MG63 (cell line): ENCODE measurements at regions not wholly inside any gene's neighbourhood (a gene's known extent, or its start where the extent isn't known, plus 50 kb on each side); places are given as distances from the start of the nearest gene placed in this dataset.
A peak's percentile ranks its signal among the peaks of the same experiment; 100 is the strongest.

Experiments used
- DNase-seq: peaks from one replicate; pipeline ENCODE4 v3.0.0-alpha.2; 2020
- H3K27me3 ChIP-seq: fragments of 250-450 bp; sonication (Bioruptor Pico); 2 replicates; pipeline ENCODE4 v1.5.1; 2020; ENCODE audit warnings: mild to moderate bottlenecking, moderate library complexity
- H3K36me3 ChIP-seq: fragments of 250-450 bp; sonication (Bioruptor Pico); 2 replicates; pipeline ENCODE4 v1.5.1; 2020; ENCODE audit warnings: mild to moderate bottlenecking, moderate library complexity
- H3K4me3 ChIP-seq: fragments of 250-450 bp; sonication (Bioruptor Pico); 2 replicates; pipeline ENCODE4 v1.5.1; 2020; ENCODE audit warnings: mild to moderate bottlenecking, moderate library complexity
- H3K9me3 ChIP-seq: fragments of 250-450 bp; sonication (Bioruptor Pico); 2 replicates; pipeline ENCODE4 v1.5.1; 2020; ENCODE audit warnings: mild to moderate bottlenecking, moderate library complexity

- DNase-seq = no peak
- Histone ChIP-seq H3K4me3 (no peak overlapping the region), H3K27me3 (no peaks in the 10 kb centered on the region), H3K9me3 (no peaks in the 10 kb centered on the region), H3K36me3 (no peaks in the 10 kb centered on the region; the same call in 1 of the 2 replicates)
Observed at GRCh38 chr3:42037318-42037945, 53.7 kb upstream of the TRAK1 start.

GRCh38 chr3:42036483-42036823, 54.7 kb upstream of the TRAK1 start:
- Histone ChIP-seq H3K36me3 (no peaks in the 10 kb centered on the region; the same call in 1 of the 2 replicates), H3K27me3 (no peaks in the 10 kb centered on the region), H3K4me3 (no peak overlapping the region), H3K9me3 (no peaks in the 10 kb centered on the region)
- peak; percentile 63 for DNase-seq

- Histone ChIP-seq H3K4me3 (no peak overlapping the region), H3K36me3 (no peaks in the 10 kb centered on the region; the same call in 1 of the 2 replicates), H3K27me3 (no peaks in the 10 kb centered on the region), H3K9me3 (no peaks in the 10 kb centered on the region)
- DNase-seq = peak; percentile 72
Observed at GRCh38 chr3:42035816-42036482, 55.2 kb upstream of the TRAK1 start.

GRCh38 chr3:42035007-42035406, 56.1 kb upstream of the TRAK1 start:
- H3K9me3 ChIP-seq = no peaks in the 10 kb centered on the region
- H3K36me3 ChIP-seq = no peaks in the 10 kb centered on the region; the same call in 1 of the 2 replicates
- H3K4me3 ChIP-seq = no peak overlapping the region
- H3K27me3 ChIP-seq = no peaks in the 10 kb centered on the region
- no peak for DNase-seq

DNA sequence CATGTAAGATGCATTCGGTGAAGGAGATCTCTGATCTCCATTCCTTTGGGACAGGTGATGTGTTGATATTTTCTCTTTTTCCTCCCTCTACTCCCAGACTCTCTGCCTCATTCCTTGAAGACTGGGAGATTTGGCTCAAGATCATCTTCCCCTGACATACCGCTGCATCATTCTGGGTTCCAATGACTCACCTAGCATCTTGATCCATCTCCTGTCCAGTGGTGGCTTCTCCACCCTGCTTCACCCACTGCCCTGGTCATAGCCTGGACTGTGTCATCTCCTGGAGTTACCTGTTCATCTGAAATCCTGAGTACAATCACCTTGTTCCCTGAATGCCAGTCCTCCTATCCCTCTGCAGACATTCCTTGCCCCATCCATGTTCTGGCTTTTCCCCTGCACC, 57.4 kb upstream of the TRAK1 start:
- H3K4me3 ChIP-seq = no peak overlapping the region
- H3K36me3 ChIP-seq = no peaks in the 10 kb centered on the region; the same call in 1 of the 2 replicates
- no peak for DNase-seq

DNA sequence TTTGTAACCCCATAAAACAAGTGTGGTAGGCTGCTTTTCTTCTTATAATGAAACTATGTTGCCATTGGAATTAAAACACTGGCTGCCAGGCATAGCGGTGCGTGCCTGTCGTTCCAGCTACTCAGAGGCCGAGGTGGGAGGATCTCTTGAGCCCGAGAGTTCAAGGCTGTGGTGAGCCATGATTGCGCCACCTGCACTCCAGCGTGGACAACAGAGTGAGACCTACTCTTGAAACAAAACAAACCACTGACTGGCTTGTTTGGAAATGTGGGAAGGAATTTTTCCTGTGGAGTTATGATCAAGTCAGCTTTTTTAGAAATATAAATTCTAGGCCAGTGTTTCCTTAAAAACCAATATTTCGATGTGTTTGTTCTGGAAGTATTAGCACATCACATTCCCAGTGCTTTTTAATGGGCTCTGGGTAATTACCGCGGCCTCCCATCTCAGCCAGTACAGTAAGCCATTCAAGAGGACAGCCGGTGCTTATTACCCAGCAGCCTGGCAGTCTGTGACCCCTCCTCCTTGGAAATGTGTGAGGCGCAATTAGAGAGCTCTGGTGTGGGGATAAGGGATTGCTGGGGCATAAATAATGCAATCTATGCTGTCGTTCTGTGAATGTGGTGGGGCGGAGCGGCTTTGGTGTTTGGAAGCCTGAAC, 58.3 kb upstream of the TRAK1 start:
- H3K4me3 ChIP-seq = no peak overlapping the region
- H3K36me3 ChIP-seq = no peaks in the 10 kb centered on the region; the same call in 1 of the 2 replicates
- DNase-seq = peak; percentile 79
- H3K9me3 ChIP-seq = no peaks in the 10 kb centered on the region
- H3K27me3 ChIP-seq = no peaks in the 10 kb centered on the region

More for the DNA sequence above, 57.4 kb upstream of the TRAK1 start:
- H3K27me3 ChIP-seq = no peaks in the 10 kb centered on the region
- no peaks in the 10 kb centered on the region for H3K9me3 ChIP-seq

- DNase-seq = no peak
- Histone ChIP-seq H3K27me3 (no peaks in the 10 kb centered on the region), H3K9me3 (no peaks in the 10 kb centered on the region), H3K4me3 (no peak overlapping the region), H3K36me3 (no peaks in the 10 kb centered on the region; the same call in 1 of the 2 replicates)
Observed at GRCh38 chr3:42031808-42032480, 59.2 kb upstream of the TRAK1 start.

- H3K4me3 ChIP-seq = no peak overlapping the region
- no peaks in the 10 kb centered on the region for H3K36me3 ChIP-seq
- no peaks in the 10 kb centered on the region for H3K9me3 ChIP-seq
- H3K27me3 ChIP-seq = no peaks in the 10 kb centered on the region
- DNase-seq = no peak
Observed at GRCh38 chr3:42028474-42028873, 62.7 kb upstream of the TRAK1 start.

DNA sequence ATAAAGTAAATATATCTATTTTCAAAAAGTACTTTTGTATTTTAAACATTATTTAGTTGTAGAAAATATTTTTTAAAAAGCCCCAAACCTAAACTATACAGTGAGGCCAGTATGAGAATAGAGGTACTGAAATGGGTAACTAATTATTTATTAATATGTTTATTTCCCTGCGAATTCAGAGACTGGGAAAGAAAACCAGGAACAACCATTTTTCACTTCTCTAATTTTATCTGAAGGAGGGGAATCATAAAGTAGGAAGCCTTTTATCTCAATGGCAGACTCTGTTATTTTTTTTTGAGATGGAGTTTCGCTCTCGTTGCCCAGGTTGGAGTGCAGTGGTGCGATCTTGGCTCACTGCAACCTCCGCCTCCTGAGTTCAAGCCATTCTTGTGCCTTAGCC, 63.6 kb upstream of the TRAK1 start:
- Histone ChIP-seq H3K36me3 (no peaks in the 10 kb centered on the region), H3K4me3 (no peak overlapping the region), H3K27me3 (no peaks in the 10 kb centered on the region), H3K9me3 (no peaks in the 10 kb centered on the region)
- no peak for DNase-seq

- Histone ChIP-seq H3K4me3 (no peak overlapping the region), H3K36me3 (no peaks in the 10 kb centered on the region), H3K9me3 (no peaks in the 10 kb centered on the region), H3K27me3 (no peaks in the 10 kb centered on the region)
- DNase-seq = peak; percentile 87
Observed at GRCh38 chr3:42025370-42026138, 63.7 kb upstream of the ULK4 start.

DNA sequence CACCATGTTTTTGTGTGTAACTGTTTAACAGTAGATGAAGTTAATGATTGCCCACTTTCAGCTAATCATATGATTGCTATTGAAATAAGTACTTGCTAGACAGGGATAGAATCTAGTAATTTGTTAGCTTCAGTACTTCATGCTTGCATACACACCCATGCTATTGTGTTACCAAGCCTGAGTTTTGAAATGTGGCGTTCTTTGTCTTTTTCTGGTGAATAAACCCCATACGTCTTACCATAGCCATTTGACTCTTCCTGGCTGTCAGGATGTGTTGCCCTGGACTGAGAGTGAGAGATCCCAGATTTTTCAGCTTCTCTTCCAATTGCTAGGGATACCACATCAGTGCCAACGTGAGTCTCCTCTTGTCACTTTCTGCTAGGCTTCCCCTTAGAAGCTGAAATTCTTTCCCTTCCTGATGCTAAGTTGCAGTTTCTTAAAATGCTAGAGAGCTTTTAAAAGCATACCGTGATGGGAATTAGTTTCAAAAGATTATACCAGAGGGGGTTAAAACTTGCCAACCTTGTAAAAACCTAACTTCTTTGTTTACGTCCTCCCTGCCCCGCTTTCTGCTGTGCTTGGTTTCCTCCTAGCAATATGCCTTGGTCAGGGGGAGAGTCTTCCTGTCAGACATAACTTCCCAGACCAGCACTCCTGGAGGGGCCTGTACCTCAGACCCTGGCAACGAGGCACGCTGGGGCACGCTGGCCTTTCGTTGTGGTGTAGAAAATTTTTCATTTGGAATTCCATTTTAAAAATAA, 62.9 kb upstream of the ULK4 start:
- H3K4me3 ChIP-seq = no peak overlapping the region
- no peaks in the 10 kb centered on the region for H3K27me3 ChIP-seq
- no peaks in the 10 kb centered on the region for H3K36me3 ChIP-seq
- no peaks in the 10 kb centered on the region for H3K9me3 ChIP-seq
- no peak for DNase-seq

DNA sequence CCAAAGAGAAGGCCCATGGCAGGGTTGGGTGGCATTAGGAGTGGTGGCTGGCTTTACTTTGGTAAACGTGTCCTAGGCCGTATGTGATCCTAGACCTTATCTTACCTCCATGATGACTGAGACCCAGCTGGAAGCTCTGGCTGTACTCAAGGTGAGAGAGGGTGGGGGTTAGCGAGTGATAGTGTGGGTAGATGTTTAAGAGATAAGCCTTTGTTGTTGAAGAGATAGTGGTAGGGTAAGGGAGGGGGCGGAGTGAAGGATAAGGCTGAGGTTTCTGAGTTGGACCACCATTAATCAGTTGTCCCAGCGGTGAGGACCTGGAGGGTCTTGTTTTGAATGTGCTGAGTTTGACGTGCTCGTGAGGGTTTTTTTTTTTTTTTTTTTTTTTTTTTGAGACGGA, 61.5 kb upstream of the ULK4 start:
- no peaks in the 10 kb centered on the region for H3K36me3 ChIP-seq
- DNase-seq = no peak

DNA sequence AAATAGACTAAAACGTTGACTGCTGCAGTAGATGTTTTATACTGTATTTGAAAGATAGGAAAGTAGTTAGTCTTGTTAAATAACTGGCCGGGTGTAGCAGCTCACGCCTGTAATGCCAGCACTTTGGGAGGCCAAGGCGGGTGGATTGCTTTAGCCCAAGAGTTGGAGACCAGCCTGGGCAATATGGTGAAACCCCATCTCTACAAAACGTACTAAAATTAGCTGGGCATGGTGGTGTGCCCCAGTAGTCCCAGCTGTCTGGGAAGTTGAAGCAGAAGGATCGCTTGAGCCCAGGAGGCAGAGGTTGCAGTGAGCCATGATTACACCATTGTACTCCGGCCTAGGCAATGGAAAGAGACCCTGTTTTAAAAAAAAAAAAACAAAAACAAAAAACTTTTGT, 60.5 kb upstream of the ULK4 start:
- no peak for DNase-seq
- Histone ChIP-seq H3K4me3 (no peak overlapping the region), H3K27me3 (no peaks in the 10 kb centered on the region), H3K9me3 (no peaks in the 10 kb centered on the region), H3K36me3 (no peaks in the 10 kb centered on the region)

More for the DNA sequence above, 61.5 kb upstream of the ULK4 start:
- Histone ChIP-seq H3K9me3 (no peaks in the 10 kb centered on the region), H3K27me3 (no peaks in the 10 kb centered on the region), H3K4me3 (no peak overlapping the region)

DNA sequence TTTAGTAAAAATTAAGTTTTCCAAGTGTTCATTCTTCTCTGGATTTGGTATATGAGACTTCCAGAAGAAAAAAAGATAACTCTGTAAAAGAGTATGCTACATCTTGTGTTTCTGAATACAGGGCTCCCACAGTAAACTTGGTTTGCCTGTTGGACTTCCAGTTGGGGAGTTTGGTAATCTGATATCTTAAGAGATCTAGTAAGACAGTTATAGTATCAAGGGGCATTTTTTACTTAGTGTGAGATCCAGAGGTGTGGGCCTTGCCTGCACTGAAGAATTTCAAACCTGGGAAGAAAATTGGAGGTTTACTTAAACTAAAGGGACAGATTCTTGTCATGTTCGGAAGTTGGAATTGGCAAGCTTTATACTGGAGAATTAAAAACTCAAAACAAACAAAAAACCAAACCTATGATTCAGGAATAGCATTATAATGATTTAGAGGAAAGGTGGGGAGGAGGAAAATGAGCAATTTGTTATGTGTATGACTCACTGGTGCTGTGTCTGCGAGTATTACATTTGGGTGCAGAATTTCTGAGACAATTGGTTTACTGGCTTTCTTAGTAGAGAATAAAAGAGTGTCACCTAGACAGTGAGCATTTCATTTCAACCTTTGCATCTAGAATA, 58.9 kb upstream of the ULK4 start:
- Histone ChIP-seq H3K27me3 (no peaks in the 10 kb centered on the region), H3K36me3 (no peaks in the 10 kb centered on the region), H3K4me3 (no peak overlapping the region), H3K9me3 (no peaks in the 10 kb centered on the region)
- no peak for DNase-seq

DNA sequence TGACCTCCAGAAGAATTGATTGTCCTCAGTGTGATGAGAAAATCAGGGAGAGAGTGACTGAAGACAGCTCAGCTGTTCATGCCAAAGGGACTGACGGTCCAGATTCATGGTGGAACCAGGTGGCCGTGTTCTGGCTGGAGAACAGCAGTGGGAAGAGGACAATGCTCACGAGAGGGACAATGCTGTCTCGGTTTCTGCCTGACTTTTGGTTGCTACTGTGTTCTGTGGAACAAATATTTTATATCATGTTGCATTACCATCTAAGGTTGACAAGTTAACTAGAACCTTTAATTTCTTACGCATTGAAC, 58.0 kb upstream of the ULK4 start:
- H3K4me3 ChIP-seq = no peak overlapping the region
- H3K27me3 ChIP-seq = no peaks in the 10 kb centered on the region
- DNase-seq = no peak
- no peaks in the 10 kb centered on the region for H3K9me3 ChIP-seq
- H3K36me3 ChIP-seq = no peaks in the 10 kb centered on the region
